GM23248 (cell line): ENCODE measurements at regions not wholly inside any gene's neighbourhood (a gene's known extent, or its start where the extent isn't known, plus 50 kb on each side); places are given as distances from the start of the nearest gene placed in this dataset.

Experiments used
- DNase-seq: peaks from one replicate; pipeline ENCODE4 v3.0.0-alpha.2; 2015
- H2AFZ ChIP-seq: fragments of 200-600 bp; sonication (generic); 2 replicates; pipeline ENCODE4 v1.6.1; 2016; ENCODE audit warnings: antibody characterized with exemption
- H3F3A ChIP-seq: fragments of 200-600 bp; sonication (generic); 2 replicates; pipeline ENCODE4 v1.6.1; 2016; ENCODE audit warnings: mild to moderate bottlenecking, antibody characterized with exemption, mixed run types; ENCODE audit not compliant: insufficient read depth
- H3K27ac ChIP-seq: fragments of 200-600 bp; sonication (generic); 2 replicates; pipeline ENCODE4 v1.5.1; 2016; ENCODE audit warnings: mild to moderate bottlenecking
- H3K27me3 ChIP-seq: fragments of 200-600 bp; sonication (generic); replicated peaks from 2 replicates; pipeline ENCODE4 v1.6.1; 2016; ENCODE audit warnings: mild to moderate bottlenecking; ENCODE audit not compliant: insufficient read depth
- H3K36me3 ChIP-seq: fragments of 200-600 bp; sonication (generic); 2 replicates; pipeline ENCODE4 v1.6.1; 2016; ENCODE audit warnings: low read depth, mild to moderate bottlenecking
- H3K4me1 ChIP-seq: fragments of 200-600 bp; sonication (generic); 2 replicates; pipeline ENCODE4 v1.6.1; 2016; ENCODE audit warnings: mild to moderate bottlenecking; ENCODE audit not compliant: insufficient read depth
- H3K4me2 ChIP-seq: fragments of 200-600 bp; sonication (generic); one replicate; pipeline ENCODE4 v1.6.1; 2016; ENCODE audit warnings: mild to moderate bottlenecking; ENCODE audit not compliant: unreplicated experiment
- H3K4me3 ChIP-seq: fragments of 200-600 bp; sonication (generic); 2 replicates; pipeline ENCODE4 v1.5.1; 2016; ENCODE audit warnings: mild to moderate bottlenecking
- H3K79me2 ChIP-seq: fragments of 200-600 bp; sonication (generic); 2 replicates; pipeline ENCODE4 v1.6.1; 2016; ENCODE audit warnings: mild to moderate bottlenecking; ENCODE audit not compliant: insufficient read depth
- H3K9ac ChIP-seq: fragments of 200-600 bp; sonication (generic); 2 replicates; pipeline ENCODE4 v1.6.1; 2016; ENCODE audit warnings: mild to moderate bottlenecking
- H3K9me2 ChIP-seq: fragments of 200-600 bp; sonication (generic); 2 replicates; pipeline ENCODE4 v1.6.1; 2016; ENCODE audit warnings: mixed run types, mild to moderate bottlenecking, moderate library complexity; ENCODE audit not compliant: insufficient read depth
- H3K9me3 ChIP-seq: fragments of 200-600 bp; sonication (generic); one replicate; pipeline ENCODE4 v1.6.1; 2017; ENCODE audit warnings: low read depth
- H4K20me1 ChIP-seq: fragments of 200-600 bp; sonication (generic); 2 replicates; pipeline ENCODE4 v1.6.0; 2016; ENCODE audit not compliant: insufficient read depth
- EZH2 ChIP-seq: fragments of 200-600 bp; sonication (generic); IDR thresholded peaks from 2 replicates; pipeline ENCODE4 v1.6.1; 2018; ENCODE audit warnings: antibody characterized with exemption, mild to moderate bottlenecking; ENCODE audit not compliant: insufficient read depth, poor library complexity, severe bottlenecking
- EZH2phosphoT487 ChIP-seq: fragments of 200-600 bp; sonication (generic); IDR thresholded peaks from 2 replicates; pipeline ENCODE4 v1.6.1; 2018; ENCODE audit warnings: antibody characterized with exemption, moderate library complexity, mild to moderate bottlenecking, low read depth; ENCODE audit not compliant: insufficient read depth
- WGBS, 2 experiments: methylation state at CpG; one replicate each; pipeline ENCODE4 v1.1.6; 2015 to 2017; ENCODE audit warnings: low lambda C conversion rate in 2 of 2, low coverage in 1 of 2; ENCODE audit errors: missing lambda C conversion rate in 2 of 2; 5-methylcytosine and 5-hydroxymethylcytosine counted together
- in situ Hi-C: fragments of 300-500 bp; cut with MboI; formaldehyde crosslinking; loops from 2 replicates; pipeline ENCODE4 v1.15.0; 2020

- no peaks in the 10 kb centered on the region for H3K79me2 ChIP-seq
- no peak overlapping the region for H3K4me2 ChIP-seq
- H4K20me1 ChIP-seq, result no peaks in the 10 kb centered on the region
- H3K27me3 ChIP-seq, result no peaks in the 10 kb centered on the region
- no peaks in the 10 kb centered on the region for H3K9me2 ChIP-seq
- H3K9ac ChIP-seq, result no peak overlapping the region
- H2AFZ ChIP-seq, result no peak overlapping the region
- no peaks in the 10 kb centered on the region for H3F3A ChIP-seq
- in situ Hi-C loops, result no loop called here
- H3K4me1 ChIP-seq, result no peaks in the 10 kb centered on the region
- no peaks in the 10 kb centered on the region for H3K36me3 ChIP-seq
- DNase-seq, result no peak
- H3K4me3 ChIP-seq, result no peak overlapping the region
- no peak for TF ChIP-seq EZH2
- no peak for TF ChIP-seq EZH2phosphoT487
- H3K27ac ChIP-seq, result no peak overlapping the region
- no peaks in the 10 kb centered on the region for H3K9me3 ChIP-seq
- WGBS, 2 experiments, result 82 to 91% methylated on average over 2 of the region's 2 CpGs
Observed at GRCh38 chr5:8949908-8950307, 596.0 kb downstream of the SEMA5A start.

- Histone ChIP-seq H3K9ac (no peak overlapping the region), H3K27me3 (no peaks in the 10 kb centered on the region), H4K20me1 (no peaks in the 10 kb centered on the region), H3K4me1 (no peaks in the 10 kb centered on the region), H3K27ac (no peak overlapping the region), H3K4me3 (no peak overlapping the region), H3K9me2 (no peaks in the 10 kb centered on the region), H3F3A (no peaks in the 10 kb centered on the region), H2AFZ (no peak overlapping the region), H3K9me3 (no peaks in the 10 kb centered on the region), H3K4me2 (no peak overlapping the region), H3K36me3 (no peaks in the 10 kb centered on the region), H3K79me2 (no peaks in the 10 kb centered on the region)
- DNase-seq, result no peak
- in situ Hi-C loops, result no loop called here
- TF ChIP-seq EZH2phosphoT487, result no peak
- TF ChIP-seq EZH2, result no peak
Observed at GRCh38 chr5:8952147-8952546, 593.7 kb downstream of the SEMA5A start.

- in situ Hi-C loops, result no loop called here
- no peak overlapping the region for H3K27ac ChIP-seq
Observed at GRCh38 chr5:8953016-8953415, 592.9 kb downstream of the SEMA5A start.

GRCh38 chr5:8953911-8954438, 591.9 kb downstream of the SEMA5A start:
- no peak overlapping the region for H3K4me2 ChIP-seq

More at GRCh38 chr5:8953016-8953415, 592.9 kb downstream of the SEMA5A start:
- Histone ChIP-seq H3K9me2 (no peaks in the 10 kb centered on the region), H3K27me3 (no peaks in the 10 kb centered on the region), H3K9ac (no peak overlapping the region), H3F3A (no peaks in the 10 kb centered on the region), H4K20me1 (no peaks in the 10 kb centered on the region), H3K4me1 (no peaks in the 10 kb centered on the region), H3K9me3 (no peaks in the 10 kb centered on the region), H3K4me2 (no peak overlapping the region), H3K36me3 (no peaks in the 10 kb centered on the region), H3K4me3 (no peak overlapping the region), H3K79me2 (no peaks in the 10 kb centered on the region), H2AFZ (no peak overlapping the region)
- WGBS, 2 experiments, result 33 to 45% methylated on average over 1 of the region's 1 CpG
- no peak for DNase-seq
- TF ChIP-seq EZH2phosphoT487, result no peak
- TF ChIP-seq EZH2, result no peak

GRCh38 chr5:8954801-8955200, 591.1 kb downstream of the SEMA5A start:
- Histone ChIP-seq H3F3A (no peaks in the 10 kb centered on the region), H3K4me2 (no peak overlapping the region), H3K9me2 (no peaks in the 10 kb centered on the region), H3K4me3 (no peak overlapping the region), H2AFZ (no peak overlapping the region), H3K36me3 (no peaks in the 10 kb centered on the region), H3K27me3 (no peaks in the 10 kb centered on the region), H3K9me3 (no peaks in the 10 kb centered on the region), H3K27ac (no peak overlapping the region), H3K4me1 (no peaks in the 10 kb centered on the region), H3K9ac (no peak overlapping the region), H4K20me1 (no peaks in the 10 kb centered on the region), H3K79me2 (no peaks in the 10 kb centered on the region)
- 43 to 47% methylated on average over 2 of the region's 2 CpGs for WGBS, 2 experiments
- in situ Hi-C loops, result no loop called here
- no peak for TF ChIP-seq EZH2phosphoT487
- TF ChIP-seq EZH2, result no peak
- DNase-seq, result peak; percentile 9

More at GRCh38 chr5:8953911-8954438, 591.9 kb downstream of the SEMA5A start:
- H2AFZ ChIP-seq, result no peak overlapping the region
- no peaks in the 10 kb centered on the region for H3K36me3 ChIP-seq
- 94 to 100% methylated on average over 1 of the region's 1 CpG for WGBS, 2 experiments
- in situ Hi-C loops, result no loop called here
- no peak overlapping the region for H3K9ac ChIP-seq
- no peaks in the 10 kb centered on the region for H4K20me1 ChIP-seq
- H3K27me3 ChIP-seq, result no peaks in the 10 kb centered on the region
- no peaks in the 10 kb centered on the region for H3K9me2 ChIP-seq
- H3K79me2 ChIP-seq, result no peaks in the 10 kb centered on the region
- H3K27ac ChIP-seq, result no peak overlapping the region
- no peak for TF ChIP-seq EZH2
- TF ChIP-seq EZH2phosphoT487, result no peak
- DNase-seq, result no peak
- no peaks in the 10 kb centered on the region for H3K9me3 ChIP-seq
- no peaks in the 10 kb centered on the region for H3K4me1 ChIP-seq
- no peaks in the 10 kb centered on the region for H3F3A ChIP-seq
- H3K4me3 ChIP-seq, result no peak overlapping the region
